Raji (cell line): ENCODE measurements at regions not wholly inside any gene's neighbourhood (a gene's known extent, or its start where the extent isn't known, plus 50 kb on each side); places are given as distances from the start of the nearest gene placed in this dataset.

ENCODE experiments used
- POLR2A ChIP-seq: IDR thresholded peaks from 2 replicates; pipeline ENCODE4 v1.6.1; 2011; ENCODE audit warnings: low read depth, low read length, control low read depth; ENCODE audit not compliant: insufficient read depth

- no peak for TF ChIP-seq POLR2A
These were observed 192.6 kb upstream of the SERP2 start for GRCh38 chr13:44180876-44181536.

DNA sequence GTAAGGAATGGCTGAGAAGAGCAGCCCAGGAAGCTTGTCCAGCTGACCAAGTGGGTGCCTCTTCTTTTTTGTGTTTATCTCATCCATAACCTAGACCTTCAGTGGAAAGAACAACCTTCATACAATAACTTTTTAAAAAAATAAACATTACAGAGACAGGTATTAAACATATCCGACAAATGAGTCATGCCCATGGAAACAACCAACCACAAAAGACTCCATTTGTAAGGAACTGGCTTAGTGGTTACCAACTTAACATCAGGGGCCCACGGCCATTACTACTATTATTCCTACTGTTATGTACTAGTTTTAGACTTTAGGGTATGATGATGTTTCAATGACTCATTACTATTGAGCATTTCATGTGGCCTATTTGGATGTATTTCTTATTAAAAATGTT is 191.7 kb upstream of the SERP2 start:
- TF ChIP-seq POLR2A: no peak

DNA sequence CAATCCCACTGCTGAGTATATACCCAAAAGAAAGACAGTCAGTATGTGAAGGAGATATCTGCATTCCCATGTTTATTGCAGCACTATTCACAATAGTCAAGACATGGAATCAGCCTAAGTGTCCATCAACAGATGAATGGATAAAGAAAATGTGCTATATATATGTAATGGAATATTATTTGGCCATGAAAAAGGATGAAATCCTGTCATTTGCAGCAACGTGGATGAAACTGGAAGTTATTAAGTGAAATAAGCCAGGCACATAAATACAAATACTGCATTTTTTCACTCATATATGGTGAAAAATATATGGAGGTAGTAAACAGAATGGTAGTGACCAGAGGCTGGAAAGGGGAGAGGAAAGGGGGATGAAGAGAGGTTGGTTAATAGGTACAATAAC is 188.9 kb upstream of the SERP2 start:
- TF ChIP-seq POLR2A: no peak

- TF ChIP-seq POLR2A: no peak
These were observed 185.4 kb upstream of the SERP2 start for GRCh38 chr13:44188257-44188656.

DNA sequence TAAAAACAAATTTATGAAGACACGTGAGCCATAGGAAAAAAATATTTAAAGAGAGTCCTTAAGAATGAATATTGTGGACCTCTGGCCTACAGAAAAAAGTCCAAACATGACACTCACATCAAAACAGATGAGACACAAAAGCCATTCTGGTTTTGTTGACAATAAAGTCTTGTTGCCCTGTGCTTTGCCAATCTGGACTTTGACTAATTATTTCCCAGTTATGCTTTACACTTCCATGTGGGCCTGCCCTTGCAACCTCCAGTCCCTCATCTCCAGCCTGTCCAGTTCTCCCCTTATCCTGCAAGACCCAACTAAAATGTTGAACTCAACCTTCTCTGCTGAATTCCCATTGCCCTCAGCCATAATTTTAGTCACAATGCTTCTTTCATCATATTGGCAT is 184.5 kb upstream of the SERP2 start:
- TF ChIP-seq POLR2A: no peak

DNA sequence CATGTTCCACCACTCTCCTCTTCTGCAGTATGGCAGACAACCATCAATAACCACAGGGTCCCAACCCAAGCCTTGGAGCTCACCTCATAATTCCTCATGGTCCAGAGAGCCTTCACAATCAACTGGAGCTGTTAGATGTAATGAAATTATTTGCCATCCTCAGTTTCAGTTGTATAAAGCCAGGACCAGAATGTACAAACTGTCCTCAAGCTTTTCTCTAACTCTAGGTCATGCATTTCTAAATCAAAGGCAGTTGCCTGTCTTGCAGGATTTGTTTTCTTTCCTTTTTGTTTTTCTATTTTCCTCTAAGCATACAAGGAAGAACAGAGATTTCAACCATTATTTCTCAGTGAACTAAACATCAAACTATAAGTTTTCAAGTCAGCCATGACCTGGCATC is 182.5 kb upstream of the SERP2 start:
- no peak for TF ChIP-seq POLR2A

GRCh38 chr13:44191504-44192171 is 182.0 kb upstream of the SERP2 start:
- 0 out of 2 replicates have a peak, but pooled peaks have one; percentile 16 for TF ChIP-seq POLR2A

DNA sequence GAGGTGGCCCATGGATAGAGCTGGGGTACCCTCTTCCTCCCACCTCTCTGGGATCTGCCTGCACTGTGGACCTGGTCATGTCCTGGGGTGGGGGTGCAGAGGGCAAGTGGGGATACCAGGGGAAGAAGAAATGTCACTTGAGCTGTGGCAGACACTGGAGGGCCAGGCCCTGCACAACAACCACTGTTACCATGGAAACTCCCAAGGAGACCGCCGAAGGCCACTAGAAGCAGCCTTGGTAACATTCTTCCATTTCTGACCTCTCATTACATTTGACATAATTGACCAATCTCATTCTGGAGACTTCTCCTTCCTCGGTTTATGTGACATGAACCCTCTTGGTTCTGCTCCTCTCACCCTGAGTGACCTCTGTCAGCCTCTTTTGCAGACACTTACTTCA is 179.9 kb upstream of the SERP2 start:
- TF ChIP-seq POLR2A: no peak

- TF ChIP-seq POLR2A: no peak
These were observed 178.4 kb upstream of the SERP2 start for GRCh38 chr13:44195245-44195644.

DNA sequence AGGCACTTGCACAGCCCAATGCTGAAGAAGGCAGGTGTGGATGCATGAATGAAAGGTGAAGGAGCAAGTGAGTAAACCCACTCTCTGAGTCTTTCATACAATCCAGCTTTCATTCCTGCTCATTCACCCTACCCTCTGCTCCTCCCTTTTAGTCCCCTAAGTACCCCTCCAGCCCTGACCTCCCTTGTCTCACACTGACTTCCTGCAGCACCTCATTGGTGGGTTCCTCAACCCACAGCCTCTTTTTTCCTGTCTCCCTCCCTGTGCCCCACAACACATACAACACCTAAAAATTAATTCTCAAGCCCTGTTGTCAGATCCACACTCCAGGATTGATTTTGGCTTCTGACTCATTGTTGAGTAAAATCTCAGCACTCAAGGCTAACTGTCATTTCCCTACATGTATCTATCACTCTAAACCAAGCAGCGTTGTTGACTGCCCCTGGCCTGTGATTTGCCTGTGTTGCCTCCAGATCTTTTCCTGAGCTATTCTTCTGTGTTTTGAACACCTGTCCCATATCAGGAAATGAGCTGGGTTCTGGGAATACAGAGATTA is 177.3 kb upstream of the SERP2 start:
- TF ChIP-seq POLR2A: no peak

DNA sequence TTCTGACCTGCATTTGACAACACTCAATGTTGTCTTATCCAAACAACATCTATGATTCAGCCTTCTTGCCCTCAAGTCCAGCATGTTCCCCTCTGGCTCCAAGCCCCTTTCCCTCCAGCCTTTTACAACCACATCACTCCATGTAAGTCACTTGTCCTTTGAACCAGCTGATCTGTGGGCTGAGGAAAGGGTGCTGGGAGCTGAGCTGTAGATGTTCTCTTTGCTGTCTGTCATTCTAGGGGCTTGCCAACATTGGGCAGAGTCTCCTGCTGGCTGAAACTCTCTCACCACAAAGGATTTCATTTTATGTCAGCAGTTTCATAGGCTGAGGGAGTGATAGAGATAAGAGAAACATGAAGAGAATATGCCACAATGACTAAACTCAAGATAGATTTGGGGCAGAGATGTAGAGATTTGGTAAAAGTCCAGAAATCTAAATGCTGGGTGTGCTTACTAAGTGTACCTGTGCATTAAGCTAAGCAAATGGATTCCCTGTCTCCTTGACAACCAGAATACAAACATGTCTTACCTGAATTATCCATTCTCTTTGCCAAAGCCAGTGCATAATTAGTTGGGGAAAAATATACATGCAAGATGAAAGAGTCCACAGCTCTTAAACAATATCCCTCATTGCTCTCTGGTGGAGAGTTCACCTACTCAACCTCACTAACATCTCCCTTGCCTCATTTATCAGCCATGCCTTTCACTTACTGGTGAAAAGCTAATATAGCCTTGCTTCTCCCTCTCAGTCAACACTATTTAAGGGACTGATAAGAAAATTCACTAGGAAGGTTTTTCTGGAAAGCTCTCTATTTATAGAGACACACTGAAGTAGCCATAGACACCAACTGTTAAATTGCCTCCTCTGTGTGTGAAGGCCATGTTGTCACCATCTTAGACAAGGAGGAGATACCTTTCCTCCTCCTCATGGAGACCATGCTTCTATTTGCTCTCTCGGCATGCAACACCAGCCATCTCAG is 175.5 kb upstream of the SERP2 start:
- TF ChIP-seq POLR2A: no peak

- no peak for TF ChIP-seq POLR2A
These were observed 174.8 kb upstream of the SERP2 start for GRCh38 chr13:44198826-44199225.

DNA sequence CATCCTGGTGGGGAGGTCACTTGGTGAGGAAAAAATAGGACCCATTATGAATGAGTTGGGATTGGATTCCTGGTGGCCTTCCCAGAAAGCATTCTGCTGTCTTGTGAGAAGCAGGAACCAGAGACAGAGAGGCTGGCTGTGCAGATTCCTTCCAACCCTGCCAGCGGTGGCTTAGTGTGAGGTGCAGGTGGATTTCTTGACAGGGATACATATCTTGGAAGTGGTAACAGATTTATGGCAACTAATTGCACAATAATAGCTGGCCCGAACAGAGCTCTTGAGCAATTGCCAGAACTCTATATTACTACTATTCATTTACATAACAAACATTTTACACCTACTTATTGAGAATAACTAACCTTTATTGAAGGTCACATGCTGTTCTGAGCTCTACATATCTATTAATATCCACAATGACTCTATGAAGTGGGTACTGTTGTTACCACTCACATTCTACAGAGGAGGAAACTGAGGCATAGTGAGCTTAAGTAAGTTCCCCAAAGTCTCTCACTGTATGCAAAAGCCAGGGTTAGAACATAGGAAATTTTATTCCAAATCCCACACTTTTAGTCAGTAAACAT is 173.9 kb upstream of the SERP2 start:
- no peak for TF ChIP-seq POLR2A

GRCh38 chr13:44206434-44206833 is 167.2 kb upstream of the SERP2 start:
- no peak for TF ChIP-seq POLR2A

GRCh38 chr13:44207476-44207875 is 166.1 kb upstream of the SERP2 start:
- no peak for TF ChIP-seq POLR2A

DNA sequence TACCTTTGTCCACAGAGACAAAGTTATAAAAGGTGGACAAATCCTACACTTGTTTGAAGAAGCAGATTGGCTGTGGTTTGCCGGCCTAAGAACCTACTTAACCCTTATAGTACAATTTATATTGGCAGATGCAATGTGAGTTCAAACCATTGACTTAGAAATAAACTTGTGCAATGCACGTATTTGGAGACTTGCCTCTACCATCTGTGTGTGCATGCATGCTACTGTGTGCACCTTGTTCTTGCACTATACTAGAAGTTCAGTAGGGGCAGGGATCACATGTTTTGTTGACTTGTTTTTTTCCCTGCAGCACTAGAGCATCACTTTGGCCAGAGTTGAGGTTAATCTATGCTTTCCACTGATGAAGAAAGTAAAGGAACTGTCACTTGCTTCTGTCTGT is 163.1 kb upstream of the SERP2 start:
- TF ChIP-seq POLR2A: no peak

- no peak for TF ChIP-seq POLR2A
These were observed 162.3 kb upstream of the SERP2 start for GRCh38 chr13:44211286-44211685.
